LNCAP (cell line): ENCODE measurements at regions not wholly inside any gene's neighbourhood (a gene's known extent, or its start where the extent isn't known, plus 50 kb on each side); places are given as distances from the start of the nearest gene placed in this dataset.

Source experiments
- TF ChIP-seq, protein P1 (sequence below): fragments of 450-650 bp; IDR thresholded peaks from 2 replicates; pipeline ENCODE4 v1.5.1; 2017; ENCODE audit warnings: mild to moderate bottlenecking

DNA sequence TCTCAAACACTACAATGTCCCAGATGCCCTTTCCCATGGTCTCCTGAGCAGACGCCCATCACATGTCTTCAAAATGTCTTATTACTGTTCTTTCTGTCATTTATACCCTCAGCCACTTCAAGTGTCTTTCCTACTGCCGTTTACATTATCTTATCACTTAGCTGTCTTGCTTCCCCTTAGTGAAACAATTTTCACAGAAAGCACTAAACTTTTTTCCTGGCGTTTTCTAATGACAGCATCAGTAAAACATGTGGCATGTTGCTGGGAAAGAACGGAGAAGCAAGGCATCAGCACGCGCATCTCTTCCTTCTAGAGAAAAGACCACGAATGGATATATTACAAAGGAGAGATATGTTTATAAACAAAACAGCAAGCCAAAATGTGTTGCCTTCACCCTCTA, 189.7 kb upstream of the SLIT2 start:
- TF ChIP-seq, protein P1, sequence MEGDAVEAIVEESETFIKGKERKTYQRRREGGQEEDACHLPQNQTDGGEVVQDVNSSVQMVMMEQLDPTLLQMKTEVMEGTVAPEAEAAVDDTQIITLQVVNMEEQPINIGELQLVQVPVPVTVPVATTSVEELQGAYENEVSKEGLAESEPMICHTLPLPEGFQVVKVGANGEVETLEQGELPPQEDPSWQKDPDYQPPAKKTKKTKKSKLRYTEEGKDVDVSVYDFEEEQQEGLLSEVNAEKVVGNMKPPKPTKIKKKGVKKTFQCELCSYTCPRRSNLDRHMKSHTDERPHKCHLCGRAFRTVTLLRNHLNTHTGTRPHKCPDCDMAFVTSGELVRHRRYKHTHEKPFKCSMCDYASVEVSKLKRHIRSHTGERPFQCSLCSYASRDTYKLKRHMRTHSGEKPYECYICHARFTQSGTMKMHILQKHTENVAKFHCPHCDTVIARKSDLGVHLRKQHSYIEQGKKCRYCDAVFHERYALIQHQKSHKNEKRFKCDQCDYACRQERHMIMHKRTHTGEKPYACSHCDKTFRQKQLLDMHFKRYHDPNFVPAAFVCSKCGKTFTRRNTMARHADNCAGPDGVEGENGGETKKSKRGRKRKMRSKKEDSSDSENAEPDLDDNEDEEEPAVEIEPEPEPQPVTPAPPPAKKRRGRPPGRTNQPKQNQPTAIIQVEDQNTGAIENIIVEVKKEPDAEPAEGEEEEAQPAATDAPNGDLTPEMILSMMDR: no peak

DNA sequence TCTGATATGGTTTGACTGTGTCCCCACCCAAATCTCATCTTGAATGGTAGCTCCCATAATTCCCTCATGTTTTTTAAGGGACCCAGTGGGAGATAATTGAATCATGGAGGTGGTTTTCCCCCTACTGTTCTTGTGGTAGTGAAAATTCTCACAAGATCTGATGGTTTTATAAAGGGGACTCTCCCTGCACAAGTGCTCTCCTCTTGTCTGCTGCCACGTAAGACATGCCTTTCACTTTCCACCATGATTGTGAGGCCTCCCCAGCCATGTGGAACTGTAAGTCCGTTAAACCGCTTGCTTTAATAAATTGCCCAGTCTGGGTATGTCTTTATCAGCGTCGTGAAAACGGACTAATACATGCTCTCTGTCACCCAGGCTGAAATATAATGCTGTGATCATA, 200.9 kb upstream of the SLIT2 start:
- TF ChIP-seq, protein P1: no peak

DNA sequence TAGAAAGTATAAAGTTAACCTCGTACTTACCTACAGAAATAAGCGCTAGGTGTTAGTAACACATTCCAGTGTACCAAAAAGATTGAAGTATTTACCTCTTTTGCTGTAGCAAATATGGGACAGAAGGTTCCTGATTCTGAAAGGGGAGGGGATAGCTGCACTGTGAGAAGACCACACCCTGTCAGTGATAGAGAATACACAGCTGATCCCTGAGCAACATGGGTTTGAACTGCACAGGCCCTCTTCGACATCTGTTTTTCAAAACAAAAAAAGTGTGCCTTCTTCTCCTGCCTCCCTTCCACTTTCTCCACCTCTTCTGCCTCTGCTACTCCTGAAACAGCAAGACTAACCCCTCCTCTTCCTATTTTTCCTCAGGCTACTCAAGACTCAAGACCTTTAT, 201.8 kb upstream of the SLIT2 start:
- TF ChIP-seq, protein P1: no peak

DNA sequence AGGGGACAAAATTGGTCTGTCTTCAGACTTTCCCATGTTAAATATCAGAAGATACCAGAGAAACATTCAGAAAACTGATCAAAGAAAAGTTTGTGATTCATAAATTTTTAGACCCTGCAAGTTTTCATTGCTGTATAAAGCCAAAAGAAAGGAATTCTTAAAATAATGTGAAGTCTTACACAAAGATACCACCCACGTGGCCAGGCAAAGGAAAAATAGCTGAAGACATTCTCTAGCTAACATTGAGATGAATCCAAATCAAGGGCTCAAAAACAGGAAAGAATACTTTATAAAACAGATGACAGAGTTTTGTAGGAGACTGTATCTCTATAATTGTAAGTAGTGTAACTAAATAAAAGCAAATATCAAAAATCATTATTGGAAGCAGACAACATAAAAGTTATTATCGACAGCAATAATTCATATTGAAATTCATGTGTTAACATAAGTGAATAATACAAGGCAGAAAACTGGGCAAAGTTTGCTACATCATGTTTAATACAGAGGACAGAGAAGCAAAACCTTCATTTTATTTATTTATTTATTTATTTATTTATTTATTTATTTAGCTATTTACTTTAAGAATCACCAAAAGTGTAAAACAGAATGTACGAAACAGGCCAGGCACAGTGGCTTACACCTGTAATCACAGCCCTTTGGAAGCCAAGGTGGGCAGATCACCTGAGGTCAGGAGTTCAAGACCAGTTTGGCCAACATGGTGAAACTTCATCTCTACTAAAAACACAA, 204.6 kb upstream of the SLIT2 start:
- TF ChIP-seq, protein P1: no peak

DNA sequence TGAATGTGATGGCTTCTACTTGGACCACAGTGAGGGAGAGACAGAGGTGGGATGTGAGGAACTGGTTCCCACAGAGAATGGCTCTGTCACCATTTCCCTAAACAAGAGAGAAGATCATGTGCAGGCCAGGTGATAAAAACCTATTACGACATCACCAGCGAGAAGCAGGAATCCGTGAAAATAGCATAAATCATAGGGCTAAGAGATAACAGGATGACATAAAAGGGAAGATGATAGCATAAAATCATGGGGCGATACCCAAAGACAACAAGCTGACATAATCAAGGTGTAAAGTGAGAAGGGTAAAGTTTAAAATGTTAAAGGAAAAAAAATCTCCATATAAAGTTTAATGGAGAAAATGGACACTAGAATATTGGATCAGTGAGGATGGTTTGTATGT, 205.5 kb upstream of the SLIT2 start:
- TF ChIP-seq, protein P1: no peak

DNA sequence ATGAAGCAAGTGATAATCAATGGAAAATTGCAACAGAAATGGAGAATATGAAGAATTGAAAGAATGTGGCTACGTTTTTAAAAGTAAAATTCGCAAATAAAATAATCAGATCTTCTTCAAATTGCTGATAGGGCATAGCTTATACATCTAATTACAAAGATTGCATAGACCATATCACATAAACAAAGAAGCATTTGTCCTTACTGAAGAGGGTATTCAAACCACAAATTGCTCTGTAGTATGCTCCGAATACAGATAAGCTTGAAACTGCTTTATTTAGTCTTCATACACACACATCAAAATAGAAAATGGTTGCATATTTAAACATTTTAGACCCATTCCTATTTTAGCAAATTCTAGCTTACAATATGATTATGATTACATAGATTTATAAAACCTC, 206.7 kb upstream of the SLIT2 start:
- TF ChIP-seq, protein P1: no peak

DNA sequence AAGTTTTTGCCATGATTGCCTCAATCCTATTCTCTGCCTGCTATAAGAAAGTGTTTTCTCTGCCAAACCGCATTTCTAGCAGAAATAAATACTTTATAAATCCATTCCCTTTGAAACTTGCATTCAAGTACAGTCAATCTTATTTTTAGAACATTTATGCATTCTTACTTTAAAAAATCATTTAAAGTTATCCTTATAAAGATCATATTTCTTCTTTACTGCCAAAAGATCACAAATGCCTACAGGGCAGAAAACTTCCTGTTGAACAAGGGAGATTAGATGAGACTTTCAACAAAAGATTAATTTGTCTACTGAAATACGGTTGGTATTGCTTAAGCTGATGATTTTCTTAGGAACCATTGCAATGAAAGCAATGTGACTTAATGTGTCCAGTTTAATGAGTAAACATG, 207.2 kb upstream of the SLIT2 start:
- TF ChIP-seq, protein P1: no peak

DNA sequence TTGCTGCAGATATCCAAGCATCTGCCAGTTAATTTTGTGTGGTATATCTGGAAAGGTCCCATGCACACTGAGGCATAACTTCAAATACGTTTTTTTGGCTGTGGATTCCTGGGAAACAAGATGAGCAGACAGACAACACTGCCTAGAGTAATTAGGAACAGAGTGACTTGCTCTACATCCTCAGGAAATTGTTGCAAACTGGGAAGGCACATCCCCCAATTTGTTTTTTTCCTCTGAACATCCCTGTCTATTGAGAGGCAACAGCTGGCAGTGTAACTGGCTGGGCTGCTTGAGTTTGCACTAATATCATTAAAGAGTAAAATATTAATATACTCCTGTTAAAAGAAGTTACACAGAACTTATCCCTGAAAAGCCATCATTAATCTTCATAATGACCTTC, 207.7 kb upstream of the SLIT2 start:
- TF ChIP-seq, protein P1: no peak
